Liver (tissue), 8 donors: ENCODE measurements at regions not wholly inside any gene's neighbourhood (a gene's known extent, or its start where the extent isn't known, plus 50 kb on each side); places are given as distances from the start of the nearest gene placed in this dataset.

Source experiments
- DNase-seq: peaks from one replicate; pipeline ENCODE4 v3.0.0-alpha.2; 2017; ENCODE audit warnings: low spot score
- H3K27ac ChIP-seq, 2 donors: one replicate each; pipeline ENCODE4 v1.7.0; 2013; ENCODE audit warnings: inconsistent platforms in 2 of 2, low read length in 2 of 2, control low read depth in 1 of 2, low read depth in 1 of 2, mild to moderate bottlenecking in 1 of 2
- H3K27me3 ChIP-seq, 4 donors: one replicate each; pipeline versions ENCODE4 v1.6.1 to v1.7.0; 2013; ENCODE audit warnings: low read length in 3 of 4, inconsistent platforms in 1 of 4, mild to moderate bottlenecking in 1 of 4, moderate library complexity in 1 of 4; ENCODE audit not compliant: control insufficient read depth in 4 of 4, insufficient read depth in 4 of 4
- H3K36me3 ChIP-seq, 4 donors: one replicate each; pipeline versions ENCODE4 v1.6.1 to v1.7.0; 2013; ENCODE audit warnings: low read length in 3 of 4, mild to moderate bottlenecking in 3 of 4, low read depth in 1 of 4, moderate library complexity in 1 of 4; ENCODE audit not compliant: control insufficient read depth in 4 of 4, insufficient read depth in 3 of 4
- H3K4me1 ChIP-seq, 4 donors: one replicate each; pipeline versions ENCODE4 v1.6.1 to v1.7.0; 2013; ENCODE audit warnings: low read length in 3 of 4, mild to moderate bottlenecking in 3 of 4, moderate library complexity in 1 of 4; ENCODE audit not compliant: control insufficient read depth in 4 of 4, insufficient read depth in 4 of 4
- H3K4me3 ChIP-seq, 3 donors: one replicate each; pipeline versions ENCODE4 v1.6.1 to v1.7.0; 2013; ENCODE audit warnings: low read length in 3 of 3, control low read depth in 1 of 3, low read depth in 1 of 3, mild to moderate bottlenecking in 1 of 3
- H3K9ac ChIP-seq, 2 donors: one replicate each; pipeline ENCODE4 v1.7.0; 2013; ENCODE audit warnings: low read length in 2 of 2, mild to moderate bottlenecking in 2 of 2, moderate library complexity in 2 of 2, control low read depth in 1 of 2, low read depth in 1 of 2
- H3K9me3 ChIP-seq, 4 donors: one replicate each; pipeline versions ENCODE4 v1.6.1 to v1.7.0; 2013; ENCODE audit warnings: low read length in 3 of 4; ENCODE audit not compliant: control insufficient read depth in 4 of 4
- ATF3 ChIP-seq: IDR thresholded peaks from 2 replicates; pipeline ENCODE4 v1.6.1; 2016; ENCODE audit warnings: antibody characterized with exemption
- CTCF ChIP-seq: fragments of 150-350 bp; IDR thresholded peaks from 2 replicates; pipeline ENCODE4 v1.5.1; 2017; ENCODE audit warnings: improper control_type of control experiment, low read depth, low read length; ENCODE audit not compliant: missing input control
- FOXA1 ChIP-seq: IDR thresholded peaks from 2 replicates; pipeline ENCODE4 v1.6.1; 2016; ENCODE audit warnings: antibody characterized with exemption
- GABPA ChIP-seq, 2 donors: IDR thresholded peaks in 1 of 2; conservative IDR thresholded peaks in 1 of 2; 2 replicates each; pipeline ENCODE4 v1.6.1; 2016; ENCODE audit warnings: antibody characterized with exemption in 2 of 2, mild to moderate bottlenecking in 1 of 2, moderate library complexity in 1 of 2
- HNF4A ChIP-seq, 2 donors: conservative IDR thresholded peaks; 2 replicates each; pipeline ENCODE4 v1.6.1; 2016; ENCODE audit warnings: antibody characterized with exemption in 2 of 2, mild to moderate bottlenecking in 2 of 2
- HNF4G ChIP-seq: IDR thresholded peaks from 2 replicates; pipeline ENCODE4 v1.6.1; 2016; ENCODE audit warnings: antibody characterized with exemption
- MAX ChIP-seq: IDR thresholded peaks from 2 replicates; pipeline ENCODE4 v1.6.1; 2016; ENCODE audit warnings: antibody characterized with exemption
- RAD21 ChIP-seq, 2 donors: IDR thresholded peaks; 2 replicates each; pipeline ENCODE4 v1.6.1; 2016; ENCODE audit warnings: antibody characterized with exemption in 2 of 2, mild to moderate bottlenecking in 2 of 2
- REST ChIP-seq: IDR thresholded peaks from 2 replicates; pipeline ENCODE4 v1.6.1; 2016; ENCODE audit warnings: antibody characterized with exemption, mild to moderate bottlenecking
- RXRA ChIP-seq, 2 donors: IDR thresholded peaks; 2 replicates each; pipeline ENCODE4 v1.6.1; 2017 to 2018; ENCODE audit warnings: antibody characterized with exemption in 2 of 2, mild to moderate bottlenecking in 1 of 2
- SP1 ChIP-seq: IDR thresholded peaks from 2 replicates; pipeline ENCODE4 v1.6.1; 2018; ENCODE audit warnings: antibody characterized with exemption, mild to moderate bottlenecking
- TAF1 ChIP-seq: conservative IDR thresholded peaks from 2 replicates; pipeline ENCODE4 v1.6.1; 2016; ENCODE audit warnings: antibody characterized with exemption, mild to moderate bottlenecking
- YY1 ChIP-seq: IDR thresholded peaks from 2 replicates; pipeline ENCODE4 v1.6.1; 2016; ENCODE audit warnings: antibody characterized with exemption, mild to moderate bottlenecking
- ZBTB33 ChIP-seq: IDR thresholded peaks from 2 replicates; pipeline ENCODE4 v1.6.1; 2016; ENCODE audit warnings: antibody characterized with exemption
- WGBS: extraction: QIAGEN DNeasy Blood & Tissue Kit; methylation state at CpG from one replicate; pipeline ENCODE4 v1.1.7; 2013; 5-methylcytosine and 5-hydroxymethylcytosine counted together
- donor health status: healthy.
- donor health status: healthy.
- donor health status: healthy.
- donor health status: healthy.
- donor health status: healthy.

- WGBS, result 79% methylated on average over 4 of the region's 4 CpGs
- no peak overlapping the region for H3K27ac ChIP-seq
Measured at GRCh38 chr15:25939122-25939521, 76.0 kb upstream of the ATP10A start.

GRCh38 chr15:25937796-25938195, 74.7 kb upstream of the ATP10A start:
- no peaks in the 10 kb centered on the region for H3K36me3 ChIP-seq
- peaks cover 0 to 3% (median 0%) of the 10 kb centered on the region in 4 donors for H3K27me3 ChIP-seq
- TF ChIP-seq FOXA1 (no peak), SP1 (no peak), ZBTB33 (no peak), YY1 (no peak), GABPA (IDR thresholded peaks at IDR 0.05 in 1 of 2, conservative IDR thresholded peaks at IDR 0.05 in 1 of 2) (no peak), CTCF (no peak), HNF4A (conservative IDR thresholded peaks at IDR 0.05) (no peak), MAX (no peak), TAF1 (no peak)
- DNase-seq, result no peak
- no peak overlapping the region for H3K27ac ChIP-seq
- H3K9me3 ChIP-seq, result peaks cover 0 to 2% (median 0%) of the 10 kb centered on the region in 4 donors
- H3K4me3 ChIP-seq, result no peak overlapping the region
- no peaks in the 10 kb centered on the region for H3K4me1 ChIP-seq
- no peak overlapping the region for H3K9ac ChIP-seq

More at GRCh38 chr15:25939122-25939521, 76.0 kb upstream of the ATP10A start:
- Histone ChIP-seq H3K9ac (no peak overlapping the region), H3K9me3 (peaks cover 0 to 2% (median 0%) of the 10 kb centered on the region in 4 donors), H3K27me3 (no peaks in the 10 kb centered on the region), H3K4me1 (no peaks in the 10 kb centered on the region), H3K36me3 (no peaks in the 10 kb centered on the region), H3K4me3 (no peak overlapping the region)
- DNase-seq, result no peak
- TF ChIP-seq TAF1, result no peak
- TF ChIP-seq HNF4G, result no peak
- TF ChIP-seq REST, result no peak
- TF ChIP-seq RAD21 (IDR thresholded peaks at IDR 0.05), result no peak
- TF ChIP-seq MAX, result no peak
- no peak for TF ChIP-seq RXRA (IDR thresholded peaks at IDR 0.05)
- no peak for TF ChIP-seq FOXA1
- TF ChIP-seq ATF3, result no peak
